Type B pancreatic cell (in vitro differentiated cells): ENCODE measurements at regions not wholly inside any gene's neighbourhood (a gene's known extent, or its start where the extent isn't known, plus 50 kb on each side); places are given as distances from the start of the nearest gene placed in this dataset.

Source experiments
- DNase-seq: peaks from one replicate; pipeline ENCODE4 v3.0.0; 2021; ENCODE audit warnings: mixed read lengths; ENCODE audit not compliant: unreplicated experiment; ENCODE audit errors: extremely low spot score
- H3K27ac Mint-ChIP-seq: 2 replicates; pipeline ENCODE4 v1.8.0; 2021; ENCODE audit warnings: mild to moderate bottlenecking, mixed read lengths
- H3K27me3 Mint-ChIP-seq: 2 replicates; pipeline ENCODE4 v1.8.0; 2021; ENCODE audit warnings: mixed read lengths
- H3K36me3 Mint-ChIP-seq: 2 replicates; pipeline ENCODE4 v1.8.0; 2021; ENCODE audit warnings: mixed read lengths
- H3K4me1 Mint-ChIP-seq: one replicate; pipeline ENCODE4 v1.8.0; 2021; ENCODE audit warnings: mixed read lengths; ENCODE audit not compliant: unreplicated experiment
- H3K4me3 Mint-ChIP-seq: 2 replicates; pipeline ENCODE4 v1.8.0; 2021; ENCODE audit warnings: mild to moderate bottlenecking, mixed read lengths
- H3K9me3 Mint-ChIP-seq: 2 replicates; pipeline ENCODE4 v1.8.0; 2021; ENCODE audit warnings: mixed read lengths
- CTCF ChIP-seq: fragments of 200-600 bp; sonication (generic); conservative IDR thresholded peaks from 2 replicates; pipeline ENCODE4 v1.5.0; 2021; ENCODE audit warnings: antibody characterized with exemption, mild to moderate bottlenecking

- no peak for DNase-seq
- Mint-ChIP-seq H3K4me3 (no peak overlapping the region), H3K4me1 (no peaks in the 10 kb centered on the region), H3K27ac (no peak overlapping the region), H3K27me3 (peaks cover 4% of the 10 kb centered on the region), H3K36me3 (no peaks in the 10 kb centered on the region), H3K9me3 (no peaks in the 10 kb centered on the region)
- TF ChIP-seq CTCF, result peak; percentile 46
Measured at GRCh38 chr2:126399001-126399400, 257.0 kb upstream of the GYPC start.

- Mint-ChIP-seq H3K9me3 (no peaks in the 10 kb centered on the region), H3K4me3 (no peak overlapping the region), H3K4me1 (no peaks in the 10 kb centered on the region), H3K27me3 (peaks cover 7% of the 10 kb centered on the region), H3K36me3 (no peaks in the 10 kb centered on the region), H3K27ac (no peak overlapping the region)
- DNase-seq, result no peak
- TF ChIP-seq CTCF, result no peak
Measured at GRCh38 chr2:126403039-126403628, 252.8 kb upstream of the GYPC start.

- H3K27me3 Mint-ChIP-seq, result peaks cover 7% of the 10 kb centered on the region
Measured at GRCh38 chr2:126406267-126406666, 249.7 kb upstream of the GYPC start.

GRCh38 chr2:126408671-126409070 lies 247.3 kb upstream of the GYPC start:
- no peaks in the 10 kb centered on the region for H3K4me1 Mint-ChIP-seq

More at GRCh38 chr2:126406267-126406666, 249.7 kb upstream of the GYPC start:
- Mint-ChIP-seq H3K27ac (no peak overlapping the region), H3K4me3 (no peak overlapping the region), H3K9me3 (no peaks in the 10 kb centered on the region), H3K4me1 (no peaks in the 10 kb centered on the region), H3K36me3 (no peaks in the 10 kb centered on the region)
- no peak for DNase-seq
- no peak for TF ChIP-seq CTCF

GRCh38 chr2:126409850-126410249 lies 246.1 kb upstream of the GYPC start:
- Mint-ChIP-seq H3K4me3 (no peak overlapping the region), H3K4me1 (no peaks in the 10 kb centered on the region), H3K36me3 (no peaks in the 10 kb centered on the region), H3K27ac (no peak overlapping the region), H3K27me3 (peaks cover 7% of the 10 kb centered on the region), H3K9me3 (no peaks in the 10 kb centered on the region)
- DNase-seq, result no peak
- no peak for TF ChIP-seq CTCF

More at GRCh38 chr2:126408671-126409070, 247.3 kb upstream of the GYPC start:
- no peak for DNase-seq
- TF ChIP-seq CTCF, result no peak
- Mint-ChIP-seq H3K4me3 (no peak overlapping the region), H3K27me3 (peaks cover 7% of the 10 kb centered on the region), H3K9me3 (no peaks in the 10 kb centered on the region), H3K36me3 (no peaks in the 10 kb centered on the region), H3K27ac (no peak overlapping the region)

GRCh38 chr2:126413079-126413478 lies 242.9 kb upstream of the GYPC start:
- H3K27me3 Mint-ChIP-seq, result no peaks in the 10 kb centered on the region
- no peak overlapping the region for H3K27ac Mint-ChIP-seq
- no peak overlapping the region for H3K4me3 Mint-ChIP-seq
- H3K9me3 Mint-ChIP-seq, result no peaks in the 10 kb centered on the region
- no peaks in the 10 kb centered on the region for H3K4me1 Mint-ChIP-seq
- H3K36me3 Mint-ChIP-seq, result no peaks in the 10 kb centered on the region
- TF ChIP-seq CTCF, result no peak
- no peak for DNase-seq
